DOHH2 (cell line): ENCODE measurements at regions not wholly inside any gene's neighbourhood (a gene's known extent, or its start where the extent isn't known, plus 50 kb on each side); places are given as distances from the start of the nearest gene placed in this dataset.

ENCODE experiments used
- H3F3A ChIP-seq: fragments of 200-600 bp; sonication (generic), shearing (Covaris generic); 2 replicates; pipeline ENCODE4 v1.6.0; 2016; ENCODE audit warnings: antibody characterized with exemption, mild to moderate bottlenecking; ENCODE audit not compliant: control insufficient read depth, insufficient read depth
- H3K27ac ChIP-seq: fragments of 200-600 bp; sonication (generic); 2 replicates; pipeline ENCODE4 v1.5.1; 2014; ENCODE audit warnings: low read depth, mild to moderate bottlenecking, low read length, moderate library complexity
- H3K27me3 ChIP-seq: fragments of 200-600 bp; sonication (generic); 2 replicates; pipeline ENCODE4 v1.6.1; 2014; ENCODE audit warnings: mild to moderate bottlenecking, low read length, mixed read lengths; ENCODE audit not compliant: control insufficient read depth
- H3K36me3 ChIP-seq: fragments of 200-600 bp; sonication (generic); 2 replicates; pipeline ENCODE4 v1.6.1; 2014; ENCODE audit warnings: mild to moderate bottlenecking, low read length, moderate library complexity, mixed read lengths; ENCODE audit not compliant: control insufficient read depth
- H3K4me1 ChIP-seq: fragments of 200-600 bp; sonication (generic); 2 replicates; pipeline ENCODE4 v1.6.1; 2014; ENCODE audit warnings: mild to moderate bottlenecking, low read length, mixed read lengths; ENCODE audit not compliant: control insufficient read depth
- H3K4me2 ChIP-seq: fragments of 200-600 bp; sonication (generic); 2 replicates; pipeline ENCODE4 v1.6.0; 2014; ENCODE audit warnings: mild to moderate bottlenecking, low read length, moderate library complexity
- H3K4me3 ChIP-seq: fragments of 200-600 bp; sonication (generic); 2 replicates; pipeline ENCODE4 v1.5.1; 2014; ENCODE audit warnings: mild to moderate bottlenecking, low read length, mixed read lengths
- H3K79me2 ChIP-seq: fragments of 200-600 bp; sonication (generic); 2 replicates; pipeline ENCODE4 v1.6.1; 2014; ENCODE audit warnings: mild to moderate bottlenecking, low read length, mixed read lengths; ENCODE audit not compliant: control insufficient read depth
- H3K9me2 ChIP-seq: fragments of 200-600 bp; sonication (generic); replicated peaks from 2 replicates; pipeline ENCODE4 v1.6.1; 2014; ENCODE audit warnings: mild to moderate bottlenecking, low read length, mixed read lengths; ENCODE audit not compliant: control insufficient read depth
- H3K9me3 ChIP-seq: fragments of 200-600 bp; sonication (generic); 2 replicates; pipeline ENCODE4 v1.6.1; 2014; ENCODE audit warnings: antibody characterized with exemption, low read length, mixed read lengths; ENCODE audit not compliant: control insufficient read depth, insufficient read depth
- H4K20me1 ChIP-seq: fragments of 200-600 bp; sonication (generic); 2 replicates; pipeline ENCODE4 v1.6.0; 2014; ENCODE audit warnings: low read depth, mild to moderate bottlenecking, antibody characterized with exemption, low read length, moderate library complexity; ENCODE audit not compliant: control insufficient read depth, insufficient read depth
- CTCF ChIP-seq: fragments of 200-600 bp; sonication (generic); IDR thresholded peaks from one replicate; pipeline ENCODE4 v1.5.1; 2014; ENCODE audit warnings: antibody characterized with exemption, mild to moderate bottlenecking, low read depth, low read length; ENCODE audit not compliant: poor library complexity, severe bottlenecking
- EZH2phosphoT487 ChIP-seq: fragments of 200-600 bp; sonication (generic); IDR thresholded peaks from 2 replicates; pipeline ENCODE4 v1.6.1; 2017; ENCODE audit warnings: borderline replicate concordance, mild to moderate bottlenecking, antibody characterized with exemption, low read length, moderate library complexity, mixed read lengths

DNA sequence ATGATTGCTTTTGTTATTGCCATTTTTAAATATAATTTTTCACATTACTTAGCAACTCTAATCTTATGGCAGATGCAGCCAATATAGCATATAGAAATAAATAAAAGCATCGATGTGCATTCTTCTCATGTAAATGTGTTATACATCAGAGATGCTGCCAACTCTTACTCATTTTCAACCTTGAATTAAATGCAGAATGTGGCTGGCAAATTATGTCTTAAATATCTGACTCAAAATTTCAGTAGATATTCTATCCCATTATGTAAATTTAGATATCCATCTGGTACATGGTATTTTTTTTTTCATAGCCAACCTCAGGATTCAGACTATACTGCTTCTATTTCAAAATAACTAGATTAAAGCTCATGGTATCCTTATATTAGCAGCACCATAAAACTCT is 916.7 kb upstream of the TMPRSS15 start:
- H3K79me2 ChIP-seq = no peaks in the 10 kb centered on the region
- H4K20me1 ChIP-seq = no peaks in the 10 kb centered on the region
- H3K9me3 ChIP-seq = peaks cover 3% of the 10 kb centered on the region
- H3K9me2 ChIP-seq = no peaks in the 10 kb centered on the region
- H3K4me3 ChIP-seq = no peak overlapping the region
- H3K4me2 ChIP-seq = no peak overlapping the region
- no peaks in the 10 kb centered on the region for H3K36me3 ChIP-seq
- H3F3A ChIP-seq = no peaks in the 10 kb centered on the region
- no peak for TF ChIP-seq EZH2phosphoT487
- TF ChIP-seq CTCF = no peak
- H3K4me1 ChIP-seq = no peaks in the 10 kb centered on the region
- H3K27me3 ChIP-seq = no peaks in the 10 kb centered on the region
- no peak overlapping the region for H3K27ac ChIP-seq

DNA sequence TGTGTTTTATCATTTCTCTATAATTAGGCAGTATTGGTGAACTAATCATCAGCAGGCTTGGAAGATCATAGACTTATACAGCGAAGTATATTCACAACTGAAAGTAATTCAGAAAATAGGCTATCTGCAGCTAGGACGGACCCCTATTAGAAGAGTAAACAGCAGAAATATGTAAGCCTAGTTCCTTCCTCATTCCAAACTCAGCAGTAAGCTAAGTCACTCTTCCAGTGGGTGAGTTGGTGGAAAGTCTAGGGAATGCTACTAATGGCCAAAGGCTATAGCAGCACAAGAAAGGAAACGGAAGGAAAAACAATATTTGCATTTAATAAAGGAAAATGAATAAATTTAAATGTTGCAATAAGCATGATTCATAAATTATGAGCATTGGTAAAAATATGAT is 918.1 kb upstream of the TMPRSS15 start:
- H3K79me2 ChIP-seq = no peaks in the 10 kb centered on the region
- H3K36me3 ChIP-seq = no peaks in the 10 kb centered on the region
- H3K27ac ChIP-seq = no peak overlapping the region
- H3K9me3 ChIP-seq = peaks cover 3% of the 10 kb centered on the region
- H3K9me2 ChIP-seq = no peaks in the 10 kb centered on the region
- H3F3A ChIP-seq = no peaks in the 10 kb centered on the region
- TF ChIP-seq CTCF = no peak
- no peak for TF ChIP-seq EZH2phosphoT487
- H4K20me1 ChIP-seq = no peaks in the 10 kb centered on the region
- H3K4me2 ChIP-seq = no peak overlapping the region
- no peaks in the 10 kb centered on the region for H3K27me3 ChIP-seq
- H3K4me1 ChIP-seq = no peaks in the 10 kb centered on the region
- H3K4me3 ChIP-seq = no peak overlapping the region

DNA sequence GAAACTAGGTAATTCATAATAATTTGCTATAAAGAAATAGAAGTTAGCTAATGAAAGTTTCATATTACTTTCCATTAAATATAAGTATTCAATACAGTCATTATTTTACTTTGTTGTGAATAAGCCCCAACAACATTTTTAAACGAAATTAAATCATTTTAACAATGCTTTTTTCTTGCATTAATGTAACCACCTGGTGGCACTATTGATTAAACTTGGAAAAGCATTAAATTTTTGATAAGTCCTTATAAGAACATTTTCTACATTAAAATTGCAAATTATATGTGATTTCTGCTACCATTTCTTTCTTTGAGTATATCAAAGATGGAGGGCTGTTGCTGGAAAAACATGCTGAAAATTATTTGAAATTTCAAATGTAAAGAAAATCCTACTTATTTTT is 918.8 kb upstream of the TMPRSS15 start:
- Histone ChIP-seq H3K27ac (no peak overlapping the region), H3K79me2 (no peaks in the 10 kb centered on the region), H3K4me3 (no peak overlapping the region), H3K4me2 (no peak overlapping the region), H3F3A (no peaks in the 10 kb centered on the region), H4K20me1 (no peaks in the 10 kb centered on the region), H3K9me3 (peaks cover under 1% of the 10 kb centered on the region; the same call in 1 of the 2 replicates), H3K9me2 (no peaks in the 10 kb centered on the region), H3K36me3 (no peaks in the 10 kb centered on the region), H3K4me1 (no peaks in the 10 kb centered on the region), H3K27me3 (no peaks in the 10 kb centered on the region)
- TF ChIP-seq EZH2phosphoT487 (no peak), CTCF (no peak)
